RWPE2 (cell line): ENCODE measurements at regions not wholly inside any gene's neighbourhood (a gene's known extent, or its start where the extent isn't known, plus 50 kb on each side); places are given as distances from the start of the nearest gene placed in this dataset.
"Not testable (repeated sequence)": the region's sequence is repeated elsewhere in the genome, so short reads cannot be mapped to it uniquely, and the experiment has no call there.

ENCODE experiments used
- ATAC-seq: fragments of 200-7000 bp; cut with Tn5 transposase; 3 replicates; pipeline ENCODE4 v1.9.1; 2021; ENCODE audit warnings: low read depth
- DNase-seq: peaks from one replicate; pipeline ENCODE4 v3.0.0-alpha.2; 2020; ENCODE audit warnings: low spot score
- H3K27ac ChIP-seq: fragments of 450-650 bp; 2 replicates; pipeline ENCODE4 v1.5.1; 2017; ENCODE audit warnings: mild to moderate bottlenecking; ENCODE audit not compliant: poor library complexity, severe bottlenecking
- H3K27me3 ChIP-seq: fragments of 250-450 bp; sonication (Bioruptor Pico); 2 replicates; pipeline ENCODE4 v1.5.1; 2021; ENCODE audit warnings: mild to moderate bottlenecking, moderate library complexity; ENCODE audit not compliant: insufficient read depth, poor library complexity, severe bottlenecking
- H3K36me3 ChIP-seq: fragments of 250-450 bp; sonication (Bioruptor Pico); 2 replicates; pipeline ENCODE4 v1.5.1; 2020; ENCODE audit warnings: low read depth, mild to moderate bottlenecking, moderate library complexity
- H3K4me1 ChIP-seq: fragments of 250-450 bp; sonication (Bioruptor Pico); 2 replicates; pipeline ENCODE4 v1.5.1; 2021; ENCODE audit warnings: mild to moderate bottlenecking, moderate library complexity; ENCODE audit not compliant: insufficient read depth, poor library complexity, severe bottlenecking
- H3K4me3 ChIP-seq: fragments of 250-450 bp; sonication (Bioruptor Pico); 2 replicates; pipeline ENCODE4 v1.5.1; 2021; ENCODE audit warnings: mild to moderate bottlenecking, moderate library complexity; ENCODE audit not compliant: severe bottlenecking
- H3K9me3 ChIP-seq: fragments of 250-450 bp; sonication (Bioruptor Pico); 2 replicates; pipeline ENCODE4 v1.5.1; 2021; ENCODE audit warnings: mild to moderate bottlenecking, moderate library complexity; ENCODE audit not compliant: severe bottlenecking
- CTCF ChIP-seq: fragments of 450-650 bp; IDR thresholded peaks from one replicate; pipeline ENCODE4 v1.5.1; 2017; ENCODE audit warnings: mild to moderate bottlenecking, moderate library complexity; ENCODE audit not compliant: poor library complexity, severe bottlenecking

GRCh38 chr7:68222311-68222710 lies 1225.7 kb downstream of the TYW1 start:
- Histone ChIP-seq H3K27ac (no peak overlapping the region), H3K27me3 (no peaks in the 10 kb centered on the region), H3K4me3 (no peak overlapping the region), H3K4me1 (no peaks in the 10 kb centered on the region), H3K36me3 (no peaks in the 10 kb centered on the region), H3K9me3 (no peaks in the 10 kb centered on the region)
- no peak for ATAC-seq
- no peak for DNase-seq
- TF ChIP-seq CTCF, result no peak

DNA sequence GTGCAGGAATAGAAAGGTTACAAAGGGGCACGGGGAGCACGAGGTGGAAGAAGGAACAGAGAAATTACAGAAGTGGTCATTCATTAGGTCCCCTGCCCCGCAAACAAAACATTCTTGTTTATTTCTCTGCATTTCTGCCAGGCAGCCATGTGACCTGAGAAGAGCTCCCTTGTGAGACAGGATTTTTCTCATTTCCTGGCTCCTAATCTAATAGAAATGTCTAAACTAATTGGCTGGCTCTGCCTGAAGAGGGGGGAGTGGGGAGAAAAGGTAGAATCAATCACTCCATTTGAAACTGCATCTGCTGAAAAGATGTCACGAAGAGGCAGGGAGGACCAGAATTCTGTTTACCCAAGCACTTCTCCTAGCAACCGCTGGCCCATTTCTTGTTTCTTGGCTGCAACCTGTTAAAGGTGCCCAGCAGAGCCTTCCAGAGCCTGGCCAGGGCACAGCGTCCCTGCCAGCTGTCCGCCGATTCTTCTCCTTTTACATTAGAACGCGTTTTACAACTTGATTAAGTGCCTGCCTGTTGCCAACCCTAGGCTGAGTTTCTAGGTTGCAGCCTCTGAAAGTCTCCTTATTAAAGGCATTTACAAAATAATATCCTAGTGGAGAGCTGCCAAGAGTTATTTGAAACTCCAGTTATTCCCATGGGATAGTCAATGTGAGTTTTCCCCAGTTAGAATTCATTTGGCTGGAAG lies 1227.6 kb downstream of the TYW1 start:
- no peak overlapping the region for H3K4me3 ChIP-seq
- no peaks in the 10 kb centered on the region for H3K36me3 ChIP-seq
- H3K27me3 ChIP-seq, result no peaks in the 10 kb centered on the region
- TF ChIP-seq CTCF, result no peak
- H3K9me3 ChIP-seq, result no peaks in the 10 kb centered on the region
- no peak for ATAC-seq
- no peaks in the 10 kb centered on the region for H3K4me1 ChIP-seq
- H3K27ac ChIP-seq, result no peak overlapping the region
- no peak for DNase-seq

DNA sequence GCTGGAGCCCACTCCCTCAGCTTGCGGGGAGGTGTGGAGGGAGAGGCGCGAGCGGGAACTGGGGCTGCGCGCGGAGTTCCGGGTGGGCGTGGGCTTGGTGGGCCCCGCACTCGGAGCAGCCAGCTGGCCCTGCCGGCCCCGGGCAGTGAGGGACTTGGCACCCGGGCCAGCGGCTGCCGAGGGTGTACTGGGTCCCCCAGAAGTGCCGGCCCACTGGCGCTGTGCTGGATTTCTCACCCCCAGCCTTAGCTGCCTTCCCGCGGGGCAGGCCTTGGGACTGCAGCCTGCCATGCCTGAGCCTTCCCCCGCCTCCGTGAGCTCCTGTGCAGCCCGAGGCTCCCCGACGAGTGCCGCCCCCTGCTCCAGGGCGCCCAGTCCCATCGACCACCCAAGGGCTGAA lies 1234.4 kb downstream of the TYW1 start:
- not testable (repeated sequence) for DNase-seq, H3K36me3 ChIP-seq, H3K4me3 ChIP-seq, H3K27ac ChIP-seq, H3K4me1 ChIP-seq, ATAC-seq, H3K9me3 ChIP-seq, H3K27me3 ChIP-seq

DNA sequence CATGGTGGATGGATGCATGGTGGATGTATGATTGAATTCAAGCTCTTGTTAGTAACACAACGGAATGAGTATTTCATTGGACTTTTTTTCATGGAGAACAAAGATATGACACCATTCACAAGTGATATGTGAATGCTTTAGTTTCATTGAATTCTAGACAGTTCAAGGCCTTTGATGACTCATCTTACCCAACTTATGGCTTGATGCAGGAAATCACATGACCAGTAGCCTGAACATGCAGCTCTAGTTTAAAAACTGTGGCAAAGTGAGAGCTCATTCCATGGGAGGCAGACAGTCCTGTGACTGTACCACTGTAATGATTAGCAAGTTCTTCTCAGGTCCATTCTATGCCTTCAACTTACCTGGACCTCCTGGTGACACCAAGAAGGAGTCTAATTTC lies 1239.3 kb downstream of the TYW1 start:
- ATAC-seq (no peak), DNase-seq (no peak)
- H3K36me3 ChIP-seq, result no peaks in the 10 kb centered on the region
- H3K4me1 ChIP-seq, result no peaks in the 10 kb centered on the region
- TF ChIP-seq CTCF, result no peak
- H3K27me3 ChIP-seq, result no peaks in the 10 kb centered on the region
- no peak overlapping the region for H3K27ac ChIP-seq
- no peak overlapping the region for H3K4me3 ChIP-seq
- H3K9me3 ChIP-seq, result no peaks in the 10 kb centered on the region

DNA sequence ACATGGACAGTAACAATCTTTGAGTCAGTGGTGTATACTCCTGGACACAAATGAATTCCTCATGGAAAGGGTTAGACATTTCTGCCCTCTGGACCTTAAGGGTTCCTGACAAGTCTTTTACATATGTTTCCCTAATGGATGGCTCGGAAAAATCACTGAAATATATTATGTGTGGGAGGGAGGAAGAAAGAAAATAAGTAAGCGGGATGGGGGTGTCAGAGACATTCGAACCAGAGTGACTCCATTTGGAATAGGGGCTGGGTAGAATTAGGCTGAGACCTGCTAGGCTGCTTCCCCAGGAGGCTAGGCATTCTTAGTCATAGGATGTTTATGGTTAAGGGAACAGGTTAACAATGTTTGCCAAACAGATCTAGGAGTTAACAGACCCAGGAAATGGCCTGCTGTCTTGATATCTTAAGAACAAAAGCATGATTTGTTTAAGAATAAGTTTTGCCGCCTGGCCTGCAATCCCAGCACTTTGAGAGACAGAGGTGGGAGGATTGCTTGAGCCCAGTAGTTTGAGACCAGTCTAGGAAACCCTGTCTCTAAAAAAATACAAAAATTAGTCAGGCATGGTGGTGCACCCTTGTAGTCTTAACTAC lies 1241.7 kb downstream of the TYW1 start:
- no peaks in the 10 kb centered on the region for H3K36me3 ChIP-seq
- H3K4me3 ChIP-seq, result no peak overlapping the region
- H3K9me3 ChIP-seq, result no peaks in the 10 kb centered on the region
- no peaks in the 10 kb centered on the region for H3K27me3 ChIP-seq
- DNase-seq (no peak), ATAC-seq (no peak)
- no peak overlapping the region for H3K27ac ChIP-seq
- no peaks in the 10 kb centered on the region for H3K4me1 ChIP-seq
- no peak for TF ChIP-seq CTCF
